Caco-2 (cell line): ENCODE measurements at regions not wholly inside any gene's neighbourhood (a gene's known extent, or its start where the extent isn't known, plus 50 kb on each side); places are given as distances from the start of the nearest gene placed in this dataset.
"Not testable (repeated sequence)": the region's sequence is repeated elsewhere in the genome, so short reads cannot be mapped to it uniquely, and the experiment has no call there.

Experiments used
- BruUV-seq: library from RNA; stranded (reverse); fragments of 400-500 nt; replicated peaks from 2 replicates; lab custom pipeline; 2021; lab: Mats Ljungman, UMichigan
- CTCF ChIA-PET: fragments of 300-600 bp; sonication (Branson Sonifier 250); formaldehyde crosslinking; loops from one replicate; lab custom pipeline; 2022; ENCODE audit warnings: antibody characterized with exemption; lab: Charles Lee
- POLR2A ChIA-PET: fragments of 300-600 bp; sonication (Branson Sonifier 250); formaldehyde crosslinking; loops from one replicate; lab custom pipeline; 2022; ENCODE audit warnings: antibody characterized with exemption; lab: Charles Lee
- DNase-seq, 2 experiments: peaks; one replicate each; pipeline versions ENCODE4 v3.0.0 to v3.0.0-alpha.2; 2020 to 2022
- H3K27me3 ChIP-seq: replicated peaks from 2 replicates; pipeline ENCODE4 v1.6.0; 2011; ENCODE audit warnings: low read length; ENCODE audit not compliant: control insufficient read depth, insufficient read depth
- H3K36me3 ChIP-seq: 2 replicates; pipeline ENCODE4 v1.5.1; 2011; ENCODE audit warnings: low read length; ENCODE audit not compliant: control insufficient read depth, insufficient read depth
- H3K4me1 ChIP-seq: fragments of 250-450 bp; sonication (Bioruptor Pico); 2 replicates; pipeline ENCODE4 v1.5.1; 2020; ENCODE audit warnings: mild to moderate bottlenecking
- H3K4me3 ChIP-seq: 2 replicates; pipeline ENCODE4 v1.5.1; 2011; ENCODE audit warnings: low read depth, mild to moderate bottlenecking, control low read depth, low read length
- H3K9me3 ChIP-seq: fragments of 250-450 bp; sonication (Bioruptor Pico); 2 replicates; pipeline ENCODE4 v1.5.1; 2020; ENCODE audit warnings: mild to moderate bottlenecking, moderate library complexity
- H3K27ac Mint-ChIP-seq: one replicate; pipeline ENCODE4 v1.8.0; 2022; ENCODE audit warnings: mixed read lengths; ENCODE audit not compliant: unreplicated experiment
- H3K27me3 Mint-ChIP-seq: one replicate; pipeline ENCODE4 v1.8.0; 2022; ENCODE audit warnings: mixed read lengths; ENCODE audit not compliant: insufficient read depth, unreplicated experiment
- H3K36me3 Mint-ChIP-seq: one replicate; pipeline ENCODE4 v1.8.0; 2022; ENCODE audit warnings: mild to moderate bottlenecking, mixed read lengths; ENCODE audit not compliant: insufficient read depth, unreplicated experiment
- H3K4me1 Mint-ChIP-seq: one replicate; pipeline ENCODE4 v1.8.0; 2022; ENCODE audit warnings: low read depth, mixed read lengths; ENCODE audit not compliant: unreplicated experiment
- H3K4me3 Mint-ChIP-seq: one replicate; pipeline ENCODE4 v1.8.0; 2022; ENCODE audit warnings: mild to moderate bottlenecking, moderate library complexity, mixed read lengths; ENCODE audit not compliant: unreplicated experiment
- H3K9me3 Mint-ChIP-seq: one replicate; pipeline ENCODE4 v1.8.0; 2022; ENCODE audit warnings: mixed read lengths; ENCODE audit not compliant: unreplicated experiment
- CTCF ChIP-seq, 2 experiments: fragments of 200-600 bp in 1 of 2; IDR thresholded peaks; 1 replicate in 1 of 2; 2 replicates in 1 of 2; pipeline versions ENCODE4 v1.5.1 to v1.8.0; 2011 to 2022; ENCODE audit warnings: antibody characterized with exemption in 1 of 2, control low read depth in 1 of 2, inconsistent platforms in 1 of 2, low read depth in 1 of 2, low read length in 1 of 2, mild to moderate bottlenecking in 1 of 2, moderate library complexity in 1 of 2; ENCODE audit not compliant: insufficient read depth in 1 of 2, severe bottlenecking in 1 of 2, unreplicated experiment in 1 of 2
- intact Hi-C: fragments of 100-400 bp; cut with micrococcal nuclease; formaldehyde crosslinking; loops from one replicate; pipeline ENCODE4 v1.10.0; 2022; ENCODE audit not compliant: unreplicated experiment

GRCh38 chr6:1445650-1446330, 56.4 kb downstream of the FOXF2 start:
- CTCF ChIA-PET: interaction anchor here (0.9 kb wide), 1 partner anchor 9 kb away, joined by 3 read pairs; no protein-coding TSS in a partner anchor
- Histone ChIP-seq H3K36me3 (no peaks in the 10 kb centered on the region), H3K4me3 (no peak overlapping the region), H3K27me3 (no peaks in the 10 kb centered on the region; the same call in 1 of the 2 replicates), H3K4me1 (no peaks in the 10 kb centered on the region), H3K9me3 (0 out of 2 replicates have a peak, but pooled peaks cover 6% of the 10 kb centered on the region)
- POLR2A ChIA-PET: no interaction called here
- no TSS peak for BruUV-seq
- H3K36me3 Mint-ChIP-seq: no peaks in the 10 kb centered on the region
- H3K4me3 Mint-ChIP-seq: no peak overlapping the region
- no peaks in the 10 kb centered on the region for H3K4me1 Mint-ChIP-seq
- H3K27ac Mint-ChIP-seq: no peak overlapping the region
- intact Hi-C loops: no loop called here
- H3K27me3 Mint-ChIP-seq: peaks cover 10% of the 10 kb centered on the region
- no peak for TF ChIP-seq CTCF (IDR thresholded peaks at IDR 0.05; ENCODE audit: insufficient read depth in 1 of 2, low read depth in 1 of 2, low read length in 1 of 2, severe bottlenecking in 1 of 2, unreplicated experiment in 1 of 2)
- peaks cover 10% of the 10 kb centered on the region for H3K9me3 Mint-ChIP-seq
- DNase-seq: no peak

GRCh38 chr6:1449896-1450295, 60.5 kb downstream of the FOXF2 start:
- POLR2A ChIA-PET: no interaction called here
- H3K4me1 ChIP-seq: no peaks in the 10 kb centered on the region
- peaks cover 9% of the 10 kb centered on the region for H3K27me3 Mint-ChIP-seq
- H3K9me3 Mint-ChIP-seq: peaks cover 23% of the 10 kb centered on the region
- H3K27ac Mint-ChIP-seq: no peak overlapping the region
- no peaks in the 10 kb centered on the region for H3K36me3 ChIP-seq
- H3K27me3 ChIP-seq: no peaks in the 10 kb centered on the region; the same call in 1 of the 2 replicates
- H3K4me3 Mint-ChIP-seq: no peak overlapping the region
- peaks cover 17% of the 10 kb centered on the region for H3K9me3 ChIP-seq
- CTCF ChIA-PET: no interaction called here
- no peaks in the 10 kb centered on the region for H3K4me1 Mint-ChIP-seq
- BruUV-seq: no TSS peak
- H3K36me3 Mint-ChIP-seq: no peaks in the 10 kb centered on the region
- DNase-seq: no peak
- intact Hi-C loops: no loop called here
- no peak for TF ChIP-seq CTCF (IDR thresholded peaks at IDR 0.05; ENCODE audit: insufficient read depth in 1 of 2, low read depth in 1 of 2, low read length in 1 of 2, severe bottlenecking in 1 of 2, unreplicated experiment in 1 of 2)
- no peak overlapping the region for H3K4me3 ChIP-seq

GRCh38 chr6:1453024-1453423, 63.6 kb downstream of the FOXF2 start:
- Mint-ChIP-seq H3K9me3 (peaks cover 23% of the 10 kb centered on the region), H3K4me1 (no peaks in the 10 kb centered on the region), H3K27ac (no peak overlapping the region), H3K4me3 (no peak overlapping the region), H3K36me3 (no peaks in the 10 kb centered on the region), H3K27me3 (peaks cover 2% of the 10 kb centered on the region)
- Histone ChIP-seq H3K4me1 (no peaks in the 10 kb centered on the region), H3K27me3 (no peaks in the 10 kb centered on the region), H3K9me3 (peaks cover 17% of the 10 kb centered on the region), H3K4me3 (no peak overlapping the region), H3K36me3 (no peaks in the 10 kb centered on the region)
- DNase-seq: no peak
- POLR2A ChIA-PET: no interaction called here
- BruUV-seq: no TSS peak
- CTCF ChIA-PET: no interaction called here
- TF ChIP-seq CTCF (IDR thresholded peaks at IDR 0.05; ENCODE audit: insufficient read depth in 1 of 2, low read depth in 1 of 2, low read length in 1 of 2, severe bottlenecking in 1 of 2, unreplicated experiment in 1 of 2): no peak
- intact Hi-C loops: no loop called here

- H3K36me3 ChIP-seq, H3K27me3 Mint-ChIP-seq, H3K4me3 ChIP-seq, H3K9me3 ChIP-seq, H3K4me3 Mint-ChIP-seq, H3K4me1 ChIP-seq, BruUV-seq, DNase-seq, H3K4me1 Mint-ChIP-seq, H3K27me3 ChIP-seq, intact Hi-C loops, H3K27ac Mint-ChIP-seq, POLR2A ChIA-PET, H3K36me3 Mint-ChIP-seq: not testable (repeated sequence)
- peaks cover 14% of the 10 kb centered on the region for H3K9me3 Mint-ChIP-seq
- CTCF ChIA-PET: interaction anchor here (0.6 kb wide), 1 partner anchor 19 kb away, joined by 4 read pairs; no protein-coding TSS in a partner anchor
These were observed 67.4 kb downstream of the FOXF2 start for GRCh38 chr6:1456816-1457215.
